Lower lobe of right lung (tissue), 2 donors: ENCODE measurements at regions not wholly inside any gene's neighbourhood (a gene's known extent, or its start where the extent isn't known, plus 50 kb on each side); places are given as distances from the start of the nearest gene placed in this dataset.

Experiments used
- ATAC-seq, 2 donors: fragments of 200-7000 bp; cut with Tn5 transposase; one replicate each; pipeline ENCODE4 v1.9.1; 2020 to 2022; ENCODE audit warnings: mild to moderate bottlenecking in 2 of 2, moderate library complexity in 2 of 2
- DNase-seq: peaks from one replicate; pipeline ENCODE4 v3.0.0-alpha.2; 2020
- H3K27ac ChIP-seq: fragments of 200-600 bp; one replicate; pipeline ENCODE4 v1.8.0; 2022
- H3K27me3 ChIP-seq: fragments of 200-600 bp; one replicate; pipeline ENCODE4 v1.8.0; 2022; ENCODE audit warnings: low read depth
- H3K36me3 ChIP-seq: fragments of 200-600 bp; one replicate; pipeline ENCODE4 v1.8.0; 2022; ENCODE audit warnings: mild to moderate bottlenecking
- H3K4me1 ChIP-seq: fragments of 200-600 bp; one replicate; pipeline ENCODE4 v1.8.0; 2022
- H3K4me3 ChIP-seq: fragments of 200-600 bp; one replicate; pipeline ENCODE4 v1.8.0; 2022; ENCODE audit warnings: mild to moderate bottlenecking
- H3K9me3 ChIP-seq: fragments of 200-600 bp; one replicate; pipeline ENCODE4 v1.8.0; 2022
- CTCF ChIP-seq: fragments of 200-600 bp; IDR thresholded peaks from one replicate; pipeline ENCODE4 v1.8.0; 2022; ENCODE audit warnings: antibody characterized with exemption, mild to moderate bottlenecking
- intact Hi-C: fragments of 100-400 bp; cut with DNase I; formaldehyde crosslinking; loops from one replicate; pipeline ENCODE4 v1.11.0; 2022
- donor health status: DM: no; HTN: yes; CAD: no; lungs with severe emphysema.

DNA sequence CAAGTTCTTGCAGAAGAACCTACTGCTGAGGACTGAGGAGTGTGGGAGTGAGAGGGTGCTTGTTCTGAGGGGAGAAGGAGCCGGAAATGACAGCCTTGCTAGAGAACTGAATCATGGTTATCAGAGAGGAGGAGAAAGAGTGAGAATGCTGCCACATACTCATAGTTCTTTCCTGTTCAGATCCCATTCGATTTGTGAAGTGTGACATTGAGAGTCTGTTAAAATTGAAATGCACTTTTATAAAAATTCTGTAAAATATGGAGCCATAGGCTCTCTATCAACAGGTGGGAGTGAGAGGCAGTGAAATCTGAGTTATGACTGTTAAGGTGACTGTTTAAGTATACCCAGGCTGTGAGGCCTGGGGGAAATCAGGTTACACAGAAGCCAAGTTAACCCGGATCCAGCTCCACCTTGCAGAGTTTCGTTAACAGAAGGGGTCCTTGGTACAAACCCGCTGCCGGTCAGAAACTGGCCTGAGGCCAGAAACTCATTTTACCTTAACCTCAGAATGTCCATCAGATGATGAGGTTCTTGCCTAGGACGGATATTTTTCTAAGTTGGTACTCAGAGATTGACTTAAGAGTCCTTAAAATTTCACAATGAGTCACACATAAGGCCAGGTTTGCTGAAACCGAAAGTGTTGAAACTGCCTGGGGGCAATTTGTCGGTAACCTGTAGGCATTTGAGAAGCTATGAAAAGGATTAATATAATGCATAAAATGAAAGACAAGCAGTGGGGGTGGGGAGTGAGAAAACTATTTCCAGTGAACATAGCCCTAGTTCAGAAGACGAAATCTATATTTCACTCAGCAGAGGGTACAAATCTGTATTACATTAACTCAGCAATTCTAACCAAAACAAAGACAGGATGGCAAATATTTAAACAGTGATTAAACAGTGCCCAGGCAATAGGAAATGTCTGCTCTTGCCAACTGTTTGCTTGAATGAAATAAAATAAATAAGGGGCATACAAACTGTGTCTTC is 350.5 kb downstream of the KCNRG start:
- Histone ChIP-seq H3K36me3 (no peaks in the 10 kb centered on the region), H3K4me1 (peaks cover 29% of the 10 kb centered on the region), H3K4me3 (peak overlapping the region; percentile 34), H3K27me3 (no peaks in the 10 kb centered on the region), H3K9me3 (no peaks in the 10 kb centered on the region), H3K27ac (peak overlapping the region; percentile 71)
- intact Hi-C loops, result no loop called here
- peak; percentile 85 to 92 for ATAC-seq
- TF ChIP-seq CTCF, result no peak
- peak; percentile 46 for DNase-seq

DNA sequence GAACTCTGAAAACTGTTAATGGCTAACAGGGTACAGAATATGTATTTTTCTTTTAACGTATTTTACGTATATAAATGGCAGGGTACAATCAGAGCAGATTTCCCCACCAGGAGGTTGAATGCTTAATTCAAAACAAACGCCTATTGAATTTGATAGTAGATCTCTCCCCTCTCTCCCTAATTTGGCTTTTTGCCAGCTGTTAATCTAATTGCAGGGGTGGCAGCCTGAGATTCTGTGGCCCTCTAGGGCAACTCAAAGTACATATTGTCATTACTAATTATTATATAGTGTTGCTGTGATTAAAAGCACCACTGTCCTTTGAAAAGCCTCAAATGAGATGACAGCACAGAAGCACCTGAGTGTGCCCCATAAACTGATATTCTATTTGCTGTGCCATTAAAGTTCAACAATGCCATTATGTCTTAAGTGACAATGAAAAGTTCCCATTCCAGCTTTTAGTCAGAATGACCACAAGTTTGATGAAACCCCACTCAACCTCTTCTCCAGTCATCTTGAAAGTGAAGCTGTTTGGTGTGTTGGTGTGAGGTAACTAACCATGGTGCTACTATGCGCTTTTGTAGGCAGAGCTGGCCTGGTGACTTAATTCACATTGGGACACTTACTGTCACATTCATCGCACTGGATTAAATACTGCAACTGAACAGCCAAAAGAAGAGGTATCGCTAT is 351.4 kb downstream of the KCNRG start:
- ATAC-seq (peak; percentile 41 to 54), DNase-seq (no peak)
- no peak for TF ChIP-seq CTCF
- no peaks in the 10 kb centered on the region for H3K36me3 ChIP-seq
- H3K4me3 ChIP-seq, result peak overlapping the region; percentile 34
- intact Hi-C loops, result no loop called here
- H3K27me3 ChIP-seq, result no peaks in the 10 kb centered on the region
- no peaks in the 10 kb centered on the region for H3K9me3 ChIP-seq
- peaks cover 29% of the 10 kb centered on the region for H3K4me1 ChIP-seq
- peak overlapping the region; percentile 71 for H3K27ac ChIP-seq

DNA sequence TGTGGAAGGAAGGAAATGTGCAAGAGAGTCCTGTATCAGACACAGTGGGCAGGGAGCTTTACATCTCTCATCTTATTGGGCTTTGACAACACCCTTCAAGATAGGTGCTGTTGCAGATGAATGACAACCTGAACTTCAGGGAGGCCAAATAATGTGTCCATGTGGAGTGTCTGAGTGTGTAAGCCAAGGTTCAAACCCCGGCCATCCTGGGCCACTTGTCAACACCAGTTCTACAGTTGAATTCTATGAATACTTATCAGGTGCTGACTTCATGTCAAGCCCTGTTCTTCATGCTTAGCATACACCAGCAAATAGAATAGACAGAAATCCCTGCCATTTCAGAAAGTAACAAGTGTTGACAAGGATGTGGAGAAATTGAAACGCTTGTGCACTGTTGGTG is 354.4 kb downstream of the KCNRG start:
- no peak overlapping the region for H3K4me3 ChIP-seq
- peaks cover 25% of the 10 kb centered on the region for H3K4me1 ChIP-seq
- TF ChIP-seq CTCF, result no peak
- ATAC-seq, result no peak
- DNase-seq, result no peak
- H3K27me3 ChIP-seq, result no peaks in the 10 kb centered on the region
- intact Hi-C loops, result no loop called here
- no peak overlapping the region for H3K27ac ChIP-seq
- H3K9me3 ChIP-seq, result no peaks in the 10 kb centered on the region
- H3K36me3 ChIP-seq, result no peaks in the 10 kb centered on the region

DNA sequence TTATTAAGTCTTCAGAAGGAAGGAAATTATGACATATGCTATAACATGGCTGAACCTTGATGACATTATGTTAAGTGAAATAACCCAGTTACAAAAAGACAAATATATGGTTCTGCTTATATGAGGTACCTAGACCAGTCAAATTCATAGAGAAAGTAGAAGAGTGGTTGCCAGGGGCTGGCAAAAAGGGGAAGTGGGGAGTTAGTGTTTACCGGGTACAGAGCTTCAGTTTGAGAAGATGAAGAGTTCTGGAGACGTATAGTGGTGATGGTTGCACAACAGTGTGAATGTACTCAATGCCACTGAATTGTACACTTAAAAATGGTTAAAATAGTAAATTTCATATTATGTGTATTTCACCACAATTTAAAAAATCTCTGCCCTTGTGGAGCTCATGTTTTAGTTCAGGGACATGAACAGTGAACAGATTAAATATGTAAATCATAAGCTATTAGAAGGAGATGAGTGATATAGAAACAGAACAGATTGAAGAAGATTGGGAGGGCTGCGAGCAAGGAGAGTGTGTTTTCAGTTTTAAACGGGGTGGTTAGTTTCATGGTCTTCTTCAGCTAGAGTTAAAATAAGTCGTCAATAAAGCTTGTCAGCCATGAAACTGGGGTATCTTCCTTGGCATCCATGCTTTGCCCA is 355.2 kb downstream of the KCNRG start:
- Histone ChIP-seq H3K27me3 (no peaks in the 10 kb centered on the region), H3K4me1 (peaks cover 17% of the 10 kb centered on the region), H3K4me3 (no peak overlapping the region), H3K27ac (no peak overlapping the region), H3K9me3 (no peaks in the 10 kb centered on the region), H3K36me3 (no peaks in the 10 kb centered on the region)
- ATAC-seq, result no peak
- DNase-seq, result no peak
- intact Hi-C loops, result no loop called here
- TF ChIP-seq CTCF, result no peak

- H3K36me3 ChIP-seq, result no peaks in the 10 kb centered on the region
- H3K27ac ChIP-seq, result no peak overlapping the region
- ATAC-seq (no peak), DNase-seq (no peak)
- no peak overlapping the region for H3K4me3 ChIP-seq
- no peaks in the 10 kb centered on the region for H3K27me3 ChIP-seq
- intact Hi-C loops, result no loop called here
- no peaks in the 10 kb centered on the region for H3K4me1 ChIP-seq
- H3K9me3 ChIP-seq, result no peaks in the 10 kb centered on the region
- no peak for TF ChIP-seq CTCF
Observed at GRCh38 chr13:50374517-50374916, 359.3 kb downstream of the KCNRG start.
